ENCODE measurements at regions not wholly inside any gene's neighbourhood (a gene's known extent, or its start where the extent isn't known, plus 50 kb on each side); places are given as distances from the start of the nearest gene placed in this dataset.

- H4K91ac ChIP-seq (ENCODE audit: insufficient read length, low read depth, low read length), result no peak overlapping the region
- peaks cover 24 to 52% (median 51%) of the 10 kb centered on the region in 3 experiments; a peak in 6 of 7 replicates for H3K36me3 Mint-ChIP-seq (ENCODE audit: insufficient read depth in 1 of 3, low read depth in 3 of 3)
- no peak overlapping the region for H3K4me2 ChIP-seq (ENCODE audit: insufficient read depth, insufficient read length, low read length)
- no CpG with 5 or more reads among the region's 15 CpGs for WGBS (ENCODE audit: extremely low coverage, insufficient read length, low lambda C conversion rate)
- H3K27me3 Mint-ChIP-seq (ENCODE audit: low read depth), result no peaks in the 10 kb centered on the region
- H2AK5ac ChIP-seq (ENCODE audit: insufficient read length, low read length), result no peak overlapping the region
- no peak overlapping the region for H4K5ac ChIP-seq (ENCODE audit: insufficient read length, low read depth, low read length)
- no peak overlapping the region for H2AFZ ChIP-seq (ENCODE audit: low read length)
- H3K14ac ChIP-seq (ENCODE audit: insufficient read depth, low read length), result no peak overlapping the region; the same call in 1 of the 2 replicates
- no peak overlapping the region for H3K9ac ChIP-seq (ENCODE audit: extremely low read depth, insufficient read length, low read length)
- no peak overlapping the region for H2BK12ac ChIP-seq (ENCODE audit: insufficient read length, low read depth, low read length)
- H3K4me1 ChIP-seq (ENCODE audit: insufficient read depth, low read length), result no peaks in the 10 kb centered on the region; the same call in 1 of the 2 replicates
- H3K79me1 ChIP-seq (ENCODE audit: insufficient read depth, low read depth, low read length, poor library complexity, severe bottlenecking), result no peaks in the 10 kb centered on the region
- no peaks in the 10 kb centered on the region for H3K79me2 ChIP-seq (ENCODE audit: insufficient read depth, low read length)
- H3K56ac ChIP-seq (ENCODE audit: insufficient read length, low read depth, low read length), result no peak overlapping the region
- H3K9me3 ChIP-seq (ENCODE audit: control insufficient read depth, low read depth, low read length), result no peaks in the 10 kb centered on the region
- peaks cover 3 to 10% of the 10 kb centered on the region in 2 experiments; a peak in 3 of 4 replicates for H3K4me1 Mint-ChIP-seq
- no peak overlapping the region for H3K4ac ChIP-seq (ENCODE audit: low read depth, low read length)
- no peak for DNase-seq
- no peak overlapping the region for H2BK5ac ChIP-seq (ENCODE audit: insufficient read length, low read length)
- no peak overlapping the region for H3K23ac ChIP-seq (ENCODE audit: insufficient read length, low read depth, low read length)
- TF ChIP-seq CTCF (conservative IDR thresholded peaks at IDR 0.05), result no peak
- H2BK20ac ChIP-seq (ENCODE audit: low read depth, low read length, poor library complexity, severe bottlenecking), result no peak overlapping the region
- H3K27ac Mint-ChIP-seq, result peak overlapping the region in 2 of 3 experiments; percentile 51 to 57; a peak in 2 of 7 replicates
- no peak overlapping the region for H4K8ac ChIP-seq (replicated peaks; ENCODE audit: insufficient read length, low read depth, low read length)
- no peaks in the 10 kb centered on the region for H3K23me2 ChIP-seq (ENCODE audit: insufficient read length, low read depth, low read length, poor library complexity, severe bottlenecking)
- H3T11ph ChIP-seq (ENCODE audit: low read length), result no peak overlapping the region
- no peaks in the 10 kb centered on the region for H3K9me3 Mint-ChIP-seq
- no peak overlapping the region for H3K18ac ChIP-seq (ENCODE audit: insufficient read length, low read depth, low read length)
- H2BK15ac ChIP-seq (ENCODE audit: low read depth, low read length), result no peak overlapping the region
- H3K27me3 ChIP-seq (ENCODE audit: insufficient read depth, low read length), result no peaks in the 10 kb centered on the region
- no peak overlapping the region for H2BK120ac ChIP-seq (ENCODE audit: low read depth, low read length, poor library complexity, severe bottlenecking)
- no peak overlapping the region for H3K4me3 Mint-ChIP-seq
- no peak overlapping the region for H3K27ac ChIP-seq (ENCODE audit: insufficient read length, low read depth, low read length)
- no peaks in the 10 kb centered on the region for H4K20me1 ChIP-seq (ENCODE audit: control insufficient read depth, insufficient read depth, insufficient read length)
These were observed 123.9 kb downstream of the RFLNA start for GRCh38 chr12:124418791-124419190.

All from H9 (cell line).